NCI-H187 (cell line): ENCODE measurements at regions not wholly inside any gene's neighbourhood (a gene's known extent, or its start where the extent isn't known, plus 50 kb on each side); places are given as distances from the start of the nearest gene placed in this dataset.

Experiments used
- DNase-seq, 2 experiments: peaks; one replicate each; lab custom pipeline; 2025; lab: John Stamatoyannopoulos, UW

DNA sequence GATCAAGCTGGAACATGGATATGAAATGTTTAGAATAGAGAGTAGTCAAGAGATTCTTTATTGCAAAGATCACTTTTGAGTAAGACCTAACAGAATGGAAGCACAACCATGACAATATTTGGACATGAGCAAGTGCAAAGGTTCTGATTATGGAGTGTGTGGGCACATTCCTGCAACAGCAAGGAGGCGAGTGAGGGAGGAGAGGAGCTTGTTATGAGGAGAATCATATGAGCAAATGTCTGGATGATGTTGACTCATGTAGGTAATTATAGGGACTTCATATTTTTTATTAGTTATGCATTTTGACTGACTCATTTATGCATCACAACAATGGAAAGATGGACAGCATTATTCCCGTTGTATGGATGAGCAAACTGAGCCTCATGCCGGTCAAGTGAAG lies 100.8 kb upstream of the SLC35B3 start:
- DNase-seq: no peak

- DNase-seq: no peak
Measured at GRCh38 chr6:8535519-8535918, 100.2 kb upstream of the SLC35B3 start.

GRCh38 chr6:8530785-8531435 lies 95.6 kb upstream of the SLC35B3 start:
- DNase-seq: no peak

- no peak for DNase-seq
Measured at GRCh38 chr6:8529250-8529649, 93.9 kb upstream of the SLC35B3 start.

DNA sequence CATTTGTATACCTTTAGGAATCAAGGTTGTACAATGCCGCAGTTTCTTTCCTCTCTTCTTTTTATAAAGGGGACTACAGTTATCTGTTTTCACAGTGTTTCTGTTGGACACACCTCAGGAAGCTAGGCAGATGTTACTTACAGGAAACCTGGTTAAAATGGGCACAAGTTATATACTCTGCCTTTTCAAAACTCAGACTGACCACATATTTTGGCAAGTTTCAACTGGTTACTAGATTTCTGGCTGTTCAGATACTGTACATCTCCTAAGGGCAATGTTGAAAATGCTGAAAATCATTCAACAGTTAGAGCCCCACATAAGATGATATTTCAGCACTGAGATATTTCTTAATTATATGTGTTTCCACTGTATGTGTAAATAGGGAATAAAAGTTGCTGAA lies 92.5 kb upstream of the SLC35B3 start:
- no peak for DNase-seq

DNA sequence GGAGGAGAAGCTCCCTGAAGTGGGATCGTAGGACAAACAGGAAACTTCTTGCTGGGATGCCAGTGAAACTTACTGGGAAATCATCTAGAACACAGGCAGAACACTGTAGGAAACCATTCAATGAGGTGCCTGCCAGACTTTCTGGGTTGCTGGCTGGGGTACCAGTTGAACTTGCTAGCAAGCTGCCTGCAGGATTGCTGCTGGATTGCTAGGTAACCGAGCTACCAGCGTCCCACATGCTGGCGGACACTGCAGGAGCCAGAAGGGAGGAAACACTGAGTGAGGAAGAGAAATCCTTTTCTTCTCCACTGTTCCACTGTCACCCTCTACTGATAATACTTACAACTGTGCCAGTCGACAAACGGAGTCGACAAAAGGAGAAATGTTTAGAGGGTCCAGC lies 91.3 kb upstream of the SLC35B3 start:
- DNase-seq: no peak

DNA sequence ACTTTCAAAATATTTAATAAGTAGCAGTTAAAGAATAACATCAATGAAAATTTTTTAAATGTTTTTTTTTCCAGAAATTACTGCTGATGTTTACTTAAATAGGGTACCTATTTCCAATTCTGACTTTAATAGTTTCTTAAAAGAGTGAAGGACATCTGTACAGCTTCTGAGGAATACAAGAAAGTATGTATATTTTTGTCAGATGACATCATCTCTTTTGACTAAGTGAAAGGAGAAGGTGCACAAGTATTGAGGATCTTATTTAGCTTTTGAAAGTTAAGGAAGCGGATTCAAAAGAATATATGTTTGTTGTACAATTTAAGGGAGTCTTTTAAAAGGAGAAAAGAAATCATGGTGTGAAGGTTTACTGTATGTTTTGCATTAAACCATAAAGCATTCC lies 90.0 kb upstream of the SLC35B3 start:
- no peak for DNase-seq

GRCh38 chr6:8513174-8513573 lies 77.8 kb upstream of the SLC35B3 start:
- DNase-seq: no peak

GRCh38 chr6:8507286-8507685 lies 71.9 kb upstream of the SLC35B3 start:
- no peak for DNase-seq

DNA sequence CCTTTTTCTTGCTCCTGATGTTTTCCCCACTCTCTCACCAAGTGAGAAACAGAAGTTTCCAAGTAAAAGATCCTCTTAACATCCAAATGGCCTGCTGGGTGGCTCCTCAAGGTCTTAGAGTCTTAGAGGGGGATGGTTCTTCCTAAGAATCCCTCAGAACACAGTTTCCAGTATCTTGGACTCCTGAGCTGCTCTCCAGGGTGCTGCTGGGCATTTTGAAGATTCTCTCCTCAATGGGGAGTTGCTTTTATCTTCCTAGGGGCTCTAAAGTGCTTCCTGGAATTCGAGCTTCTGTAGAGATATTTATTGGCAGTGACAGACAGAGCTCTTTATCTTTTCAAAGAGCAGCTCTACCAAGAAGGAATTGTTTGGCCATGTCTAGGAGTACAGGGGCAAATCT lies 70.8 kb upstream of the SLC35B3 start:
- DNase-seq: no peak

DNA sequence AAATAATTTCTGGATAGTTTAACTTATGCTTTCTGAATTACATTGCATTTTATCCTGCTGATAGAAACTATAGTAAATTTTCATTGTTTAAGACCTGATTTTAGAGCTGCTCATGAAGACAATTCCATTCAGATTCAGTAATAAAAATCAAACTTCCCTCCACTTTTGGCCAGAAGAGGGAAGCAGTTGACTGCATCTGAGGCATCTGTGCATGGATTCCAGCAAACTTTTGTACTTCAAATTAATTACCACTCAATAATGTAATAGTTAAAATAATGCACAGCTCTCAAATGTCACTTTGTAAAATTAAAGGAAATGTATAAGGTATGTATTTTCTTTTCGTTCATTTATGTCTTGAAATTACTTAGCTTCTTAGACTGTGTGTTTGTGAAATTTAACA lies 64.2 kb upstream of the SLC35B3 start:
- no peak for DNase-seq

DNA sequence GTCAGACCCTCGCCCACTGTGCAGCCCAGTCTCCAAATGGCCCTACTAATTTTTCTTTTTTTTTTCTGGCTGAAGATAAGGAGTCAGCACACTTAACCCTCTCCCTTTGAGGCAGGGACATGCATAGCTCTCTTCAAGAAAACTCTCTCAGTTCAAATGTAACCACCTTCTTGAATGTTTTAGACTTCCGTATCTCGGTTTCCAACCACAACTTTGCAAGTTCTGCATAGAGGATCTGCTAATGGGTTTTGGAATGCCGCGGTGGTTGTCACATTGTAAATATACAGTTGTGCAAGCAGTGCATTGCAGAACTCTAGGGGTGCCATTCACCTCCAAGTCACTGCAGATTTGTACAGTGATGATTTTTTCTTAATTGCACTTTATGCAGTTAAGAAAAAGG lies 59.4 kb upstream of the SLC35B3 start:
- no peak for DNase-seq

DNA sequence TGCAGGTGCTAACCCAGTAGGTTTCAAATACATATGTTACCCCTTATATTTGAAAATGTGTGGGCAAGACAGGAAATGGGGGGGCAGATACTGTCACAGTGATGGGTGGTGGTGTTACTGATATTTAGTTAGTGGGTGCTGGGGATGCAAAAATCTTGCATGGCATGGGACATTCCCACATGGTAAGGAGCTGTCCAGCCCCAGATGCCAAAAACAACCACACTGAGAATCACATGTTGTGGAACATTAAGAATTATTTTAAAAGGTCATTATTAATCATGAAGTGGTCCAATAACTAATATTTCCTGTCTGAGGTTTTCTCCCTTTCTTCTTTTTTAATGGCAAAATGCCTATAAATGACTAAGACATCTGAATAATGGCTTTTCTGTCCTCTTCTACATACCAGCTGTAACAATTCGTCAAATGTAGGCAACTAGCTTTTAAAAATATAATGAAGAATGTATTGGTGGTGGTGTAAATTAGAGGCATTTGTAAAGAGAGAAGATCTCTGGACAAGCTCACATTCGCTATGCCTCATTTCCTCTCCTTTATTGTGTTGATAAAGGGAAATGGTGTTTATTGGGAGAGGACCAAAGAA lies 57.3 kb upstream of the SLC35B3 start:
- DNase-seq: no peak
